ENCODE measurements at regions not wholly inside any gene's neighbourhood (a gene's known extent, or its start where the extent isn't known, plus 50 kb on each side); places are given as distances from the start of the nearest gene placed in this dataset.

GRCh38 chr17:71741836-71742235 lies 379.0 kb upstream of the SOX9 start:
- TF ChIP-seq, protein P1, sequence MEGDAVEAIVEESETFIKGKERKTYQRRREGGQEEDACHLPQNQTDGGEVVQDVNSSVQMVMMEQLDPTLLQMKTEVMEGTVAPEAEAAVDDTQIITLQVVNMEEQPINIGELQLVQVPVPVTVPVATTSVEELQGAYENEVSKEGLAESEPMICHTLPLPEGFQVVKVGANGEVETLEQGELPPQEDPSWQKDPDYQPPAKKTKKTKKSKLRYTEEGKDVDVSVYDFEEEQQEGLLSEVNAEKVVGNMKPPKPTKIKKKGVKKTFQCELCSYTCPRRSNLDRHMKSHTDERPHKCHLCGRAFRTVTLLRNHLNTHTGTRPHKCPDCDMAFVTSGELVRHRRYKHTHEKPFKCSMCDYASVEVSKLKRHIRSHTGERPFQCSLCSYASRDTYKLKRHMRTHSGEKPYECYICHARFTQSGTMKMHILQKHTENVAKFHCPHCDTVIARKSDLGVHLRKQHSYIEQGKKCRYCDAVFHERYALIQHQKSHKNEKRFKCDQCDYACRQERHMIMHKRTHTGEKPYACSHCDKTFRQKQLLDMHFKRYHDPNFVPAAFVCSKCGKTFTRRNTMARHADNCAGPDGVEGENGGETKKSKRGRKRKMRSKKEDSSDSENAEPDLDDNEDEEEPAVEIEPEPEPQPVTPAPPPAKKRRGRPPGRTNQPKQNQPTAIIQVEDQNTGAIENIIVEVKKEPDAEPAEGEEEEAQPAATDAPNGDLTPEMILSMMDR (conservative IDR thresholded peaks at IDR 0.05; ENCODE audit: low read depth, low read length) = no peak
- TF ChIP-seq CEBPB (IDR thresholded peaks at IDR 0.05; ENCODE audit: low read depth, low read length) (no peak), POLR2A (IDR thresholded peaks at IDR 0.05; ENCODE audit: low read depth, low read length) (no peak), MXI1 (IDR thresholded peaks at IDR 0.05; ENCODE audit: borderline replicate concordance, low read depth, low read length) (no peak)

All from IMR-90 (cell line).